Mammary epithelial cell (primary cell): ENCODE measurements at regions not wholly inside any gene's neighbourhood (a gene's known extent, or its start where the extent isn't known, plus 50 kb on each side); places are given as distances from the start of the nearest gene placed in this dataset.

ENCODE experiments used
- CTCF ChIP-seq, 2 donors: IDR thresholded peaks in 1 of 2; conservative IDR thresholded peaks in 1 of 2; 2 replicates each; pipeline ENCODE4 v1.5.1; 2011 to 2012; ENCODE audit warnings: inconsistent platforms in 2 of 2, low read length in 2 of 2, mild to moderate bottlenecking in 2 of 2, control low read depth in 1 of 2, low read depth in 1 of 2; ENCODE audit not compliant: insufficient read depth in 1 of 2; ENCODE audit errors: extremely low read depth in 1 of 2
- EZH2 ChIP-seq: IDR thresholded peaks from 2 replicates; pipeline ENCODE4 v1.6.1; 2012; ENCODE audit warnings: low read length, inconsistent platforms, borderline replicate concordance

- TF ChIP-seq CTCF (conservative IDR thresholded peaks at IDR 0.05 in 1 of 2, IDR thresholded peaks at IDR 0.05 in 1 of 2; ENCODE audit: extremely low read depth in 1 of 2, insufficient read depth in 1 of 2, low read depth in 1 of 2, low read length in 2 of 2) (no peak), EZH2 (no peak)
Observed at GRCh38 chr2:59680863-59681262, 872.6 kb downstream of the BCL11A start.
